ENCODE measurements at regions not wholly inside any gene's neighbourhood (a gene's known extent, or its start where the extent isn't known, plus 50 kb on each side); places are given as distances from the start of the nearest gene placed in this dataset.
"Not testable (repeated sequence)": the region's sequence is repeated elsewhere in the genome, so short reads cannot be mapped to it uniquely, and the experiment has no call there.

- no peaks in the 10 kb centered on the region for H3K36me3 Mint-ChIP-seq (ENCODE audit: low read depth)
- H3K27ac Mint-ChIP-seq, result no peak overlapping the region
- H3K4me1 Mint-ChIP-seq, result no peaks in the 10 kb centered on the region
- H3K27me3 Mint-ChIP-seq, result no peaks in the 10 kb centered on the region
- ChIA-PET CTCF (no interaction called here), POLR2A (no interaction called here)
- no peak for DNase-seq
- no peak overlapping the region for H3K4me3 Mint-ChIP-seq
- H3K9me3 Mint-ChIP-seq, result no peaks in the 10 kb centered on the region
These were observed 330.0 kb downstream of the ARL4A start for GRCh38 chr7:13017333-13017857.

- H3K9me3 Mint-ChIP-seq, result no peaks in the 10 kb centered on the region
These were observed 330.4 kb downstream of the ARL4A start for GRCh38 chr7:13017881-13018280.

GRCh38 chr7:13021566-13022300 lies 334.3 kb downstream of the ARL4A start:
- Mint-ChIP-seq H3K4me1 (no peaks in the 10 kb centered on the region), H3K27me3 (no peaks in the 10 kb centered on the region), H3K9me3 (no peaks in the 10 kb centered on the region), H3K36me3 (ENCODE audit: low read depth) (no peaks in the 10 kb centered on the region), H3K4me3 (no peak overlapping the region), H3K27ac (no peak overlapping the region)
- CTCF ChIA-PET, result interaction anchor here (1.1 kb wide), 1 partner anchor 335 kb away, joined by 3 read pairs; no protein-coding TSS in a partner anchor
- no peak for DNase-seq
- POLR2A ChIA-PET, result no interaction called here

More at GRCh38 chr7:13017881-13018280, 330.4 kb downstream of the ARL4A start:
- no peak for DNase-seq
- POLR2A ChIA-PET, result no interaction called here
- Mint-ChIP-seq H3K36me3 (ENCODE audit: low read depth) (no peaks in the 10 kb centered on the region), H3K4me3 (no peak overlapping the region), H3K4me1 (no peaks in the 10 kb centered on the region), H3K27me3 (no peaks in the 10 kb centered on the region), H3K27ac (no peak overlapping the region)
- CTCF ChIA-PET, result no interaction called here

GRCh38 chr7:13024121-13024674 lies 336.8 kb downstream of the ARL4A start:
- Mint-ChIP-seq H3K4me3 (no peak overlapping the region), H3K4me1 (no peaks in the 10 kb centered on the region), H3K27ac (no peak overlapping the region), H3K36me3 (ENCODE audit: low read depth) (no peaks in the 10 kb centered on the region), H3K9me3 (no peaks in the 10 kb centered on the region), H3K27me3 (no peaks in the 10 kb centered on the region)
- DNase-seq, result no peak
- ChIA-PET POLR2A (no interaction called here), CTCF (interaction anchor here (0.8 kb wide), 1 partner anchor 13 kb away, joined by 3 read pairs; no protein-coding TSS in a partner anchor)

- H3K4me1 Mint-ChIP-seq; H3K36me3 Mint-ChIP-seq (ENCODE audit: low read depth); DNase-seq; H3K9me3 Mint-ChIP-seq; H3K4me3 Mint-ChIP-seq; H3K27me3 Mint-ChIP-seq; CTCF ChIA-PET; POLR2A ChIA-PET; H3K27ac Mint-ChIP-seq: not testable (repeated sequence)
These were observed 337.6 kb downstream of the ARL4A start for GRCh38 chr7:13025043-13025442.

GRCh38 chr7:13027321-13027720 lies 339.9 kb downstream of the ARL4A start:
- POLR2A ChIA-PET, result no interaction called here
- no peaks in the 10 kb centered on the region for H3K4me1 Mint-ChIP-seq
- no peak overlapping the region for H3K27ac Mint-ChIP-seq
- H3K9me3 Mint-ChIP-seq, result no peaks in the 10 kb centered on the region
- CTCF ChIA-PET, result no interaction called here
- no peaks in the 10 kb centered on the region for H3K27me3 Mint-ChIP-seq
- H3K4me3 Mint-ChIP-seq, result no peak overlapping the region
- no peaks in the 10 kb centered on the region for H3K36me3 Mint-ChIP-seq (ENCODE audit: low read depth)
- no peak for DNase-seq

- H3K36me3 Mint-ChIP-seq (ENCODE audit: low read depth), result no peaks in the 10 kb centered on the region
- H3K27ac Mint-ChIP-seq, result no peak overlapping the region
- no peak for DNase-seq
- H3K9me3 Mint-ChIP-seq, result no peaks in the 10 kb centered on the region
- ChIA-PET POLR2A (no interaction called here), CTCF (no interaction called here)
- no peak overlapping the region for H3K4me3 Mint-ChIP-seq
- no peaks in the 10 kb centered on the region for H3K27me3 Mint-ChIP-seq
- H3K4me1 Mint-ChIP-seq, result no peaks in the 10 kb centered on the region
These were observed 340.8 kb downstream of the ARL4A start for GRCh38 chr7:13028036-13028824.

GRCh38 chr7:13028825-13029099 lies 341.3 kb downstream of the ARL4A start:
- H3K27ac Mint-ChIP-seq, result no peak overlapping the region
- no peaks in the 10 kb centered on the region for H3K9me3 Mint-ChIP-seq
- no peak for DNase-seq
- no peak overlapping the region for H3K4me3 Mint-ChIP-seq
- CTCF ChIA-PET, result no interaction called here
- POLR2A ChIA-PET, result no interaction called here
- H3K27me3 Mint-ChIP-seq, result no peaks in the 10 kb centered on the region
- no peaks in the 10 kb centered on the region for H3K36me3 Mint-ChIP-seq (ENCODE audit: low read depth)
- H3K4me1 Mint-ChIP-seq, result no peaks in the 10 kb centered on the region

- no peaks in the 10 kb centered on the region for H3K27me3 Mint-ChIP-seq
- no peak overlapping the region for H3K4me3 Mint-ChIP-seq
- H3K27ac Mint-ChIP-seq, result no peak overlapping the region
- H3K4me1 Mint-ChIP-seq, result no peaks in the 10 kb centered on the region
- ChIA-PET POLR2A (no interaction called here), CTCF (no interaction called here)
- no peaks in the 10 kb centered on the region for H3K9me3 Mint-ChIP-seq
- DNase-seq, result no peak
- no peaks in the 10 kb centered on the region for H3K36me3 Mint-ChIP-seq (ENCODE audit: low read depth)
These were observed 344.0 kb downstream of the ARL4A start for GRCh38 chr7:13031468-13031867.

- H3K4me1 Mint-ChIP-seq, result no peaks in the 10 kb centered on the region
- no peaks in the 10 kb centered on the region for H3K9me3 Mint-ChIP-seq
- H3K27me3 Mint-ChIP-seq, result no peaks in the 10 kb centered on the region
- POLR2A ChIA-PET, result no interaction called here
- no peak for DNase-seq
- no peak overlapping the region for H3K27ac Mint-ChIP-seq
- no peaks in the 10 kb centered on the region for H3K36me3 Mint-ChIP-seq (ENCODE audit: low read depth)
- CTCF ChIA-PET, result no interaction called here
- no peak overlapping the region for H3K4me3 Mint-ChIP-seq
These were observed 344.7 kb downstream of the ARL4A start for GRCh38 chr7:13032084-13032483.

GRCh38 chr7:13032576-13032975 lies 345.1 kb downstream of the ARL4A start:
- Mint-ChIP-seq H3K9me3 (no peaks in the 10 kb centered on the region), H3K4me3 (no peak overlapping the region), H3K27ac (no peak overlapping the region), H3K27me3 (peaks cover 1% of the 10 kb centered on the region), H3K4me1 (no peaks in the 10 kb centered on the region), H3K36me3 (ENCODE audit: low read depth) (no peaks in the 10 kb centered on the region)
- POLR2A ChIA-PET, result no interaction called here
- CTCF ChIA-PET, result no interaction called here
- no peak for DNase-seq

- Mint-ChIP-seq H3K9me3 (no peaks in the 10 kb centered on the region), H3K27ac (no peak overlapping the region), H3K27me3 (peaks cover 4% of the 10 kb centered on the region), H3K4me3 (no peak overlapping the region), H3K36me3 (ENCODE audit: low read depth) (no peaks in the 10 kb centered on the region), H3K4me1 (no peaks in the 10 kb centered on the region)
- DNase-seq, result no peak
- CTCF ChIA-PET, result no interaction called here
- POLR2A ChIA-PET, result no interaction called here
These were observed 347.3 kb downstream of the ARL4A start for GRCh38 chr7:13034693-13035092.

- POLR2A ChIA-PET, result no interaction called here
- CTCF ChIA-PET, result no interaction called here
- H3K9me3 Mint-ChIP-seq, result no peaks in the 10 kb centered on the region
These were observed 347.8 kb downstream of the ARL4A start for GRCh38 chr7:13035233-13035632.

More at GRCh38 chr7:13035233-13035632, 347.8 kb downstream of the ARL4A start:
- Mint-ChIP-seq H3K4me3 (no peak overlapping the region), H3K4me1 (no peaks in the 10 kb centered on the region), H3K36me3 (ENCODE audit: low read depth) (no peaks in the 10 kb centered on the region), H3K27ac (no peak overlapping the region), H3K27me3 (peaks cover 4% of the 10 kb centered on the region)
- DNase-seq, result no peak
